PC-3 (cell line): ENCODE measurements at regions not wholly inside any gene's neighbourhood (a gene's known extent, or its start where the extent isn't known, plus 50 kb on each side); places are given as distances from the start of the nearest gene placed in this dataset.

Source experiments
- ATAC-seq: fragments of 200-7000 bp; cut with Tn5 transposase; 2 replicates; pipeline ENCODE4 v1.9.1; 2020; ENCODE audit warnings: mild to moderate bottlenecking, moderate library complexity
- BruUV-seq: library from RNA; stranded (reverse); fragments of 400-500 nt; replicated peaks from 2 replicates; lab custom pipeline; 2021; lab: Mats Ljungman, UMichigan
- CTCF ChIA-PET: fragments of 300-600 bp; sonication (Branson Sonifier 250); formaldehyde crosslinking; loops from one replicate; lab custom pipeline; 2022; ENCODE audit warnings: antibody characterized with exemption; lab: Charles Lee
- POLR2A ChIA-PET: fragments of 300-600 bp; sonication (Branson Sonifier 250); formaldehyde crosslinking; loops from one replicate; lab custom pipeline; 2022; ENCODE audit warnings: antibody characterized with exemption; ENCODE audit not compliant: unreplicated experiment; lab: Charles Lee
- DNase-seq: peaks from one replicate; pipeline ENCODE4 v3.0.0-alpha.2; 2015
- H2AFZ ChIP-seq: fragments of 300-600 bp; sonication (generic); 2 replicates; pipeline ENCODE4 v1.6.0; 2016; ENCODE audit warnings: antibody characterized with exemption, low read length
- H3F3A ChIP-seq: fragments of 300-600 bp; sonication (generic); one replicate; pipeline ENCODE4 v1.6.0; 2017; ENCODE audit warnings: antibody characterized with exemption, low read length, control low read depth, mild to moderate bottlenecking; ENCODE audit not compliant: unreplicated experiment
- H3K27ac ChIP-seq: fragments of 300-600 bp; sonication (generic); 2 replicates; pipeline ENCODE4 v1.5.1; 2016; ENCODE audit warnings: mild to moderate bottlenecking, low read length
- H3K27me3 ChIP-seq: fragments of 300-600 bp; sonication (generic); 2 replicates; pipeline ENCODE4 v1.6.1; 2016; ENCODE audit warnings: low read length, mixed read lengths
- H3K36me3 ChIP-seq: fragments of 300-600 bp; sonication (generic); 2 replicates; pipeline ENCODE4 v1.6.1; 2016; ENCODE audit warnings: low read depth, mixed run types, low read length, mixed read lengths
- H3K4me1 ChIP-seq: fragments of 300-600 bp; sonication (generic); 2 replicates; pipeline ENCODE4 v1.5.1; 2016; ENCODE audit warnings: low read length; ENCODE audit not compliant: insufficient read depth
- H3K4me2 ChIP-seq: fragments of 300-600 bp; sonication (generic); 2 replicates; pipeline ENCODE4 v1.6.0; 2016; ENCODE audit warnings: low read length
- H3K4me3 ChIP-seq: fragments of 300-600 bp; sonication (generic); 2 replicates; pipeline ENCODE4 v1.5.1; 2016; ENCODE audit warnings: mild to moderate bottlenecking, low read length, mixed read lengths
- H3K79me2 ChIP-seq: fragments of 300-600 bp; sonication (generic); 2 replicates; pipeline ENCODE4 v1.6.1; 2017; ENCODE audit warnings: low read length, mixed read lengths
- H3K9ac ChIP-seq: fragments of 300-600 bp; sonication (generic); 2 replicates; pipeline ENCODE4 v1.6.0; 2016; ENCODE audit warnings: mild to moderate bottlenecking, low read length
- H3K9me2 ChIP-seq: fragments of 300-600 bp; sonication (generic); replicated peaks from 2 replicates; pipeline ENCODE4 v1.6.1; 2016; ENCODE audit warnings: mixed run types, low read length, mixed read lengths
- H3K9me3 ChIP-seq: fragments of 300-600 bp; sonication (generic); 2 replicates; pipeline ENCODE4 v1.6.1; 2016; ENCODE audit warnings: low read length, mixed read lengths
- H4K20me1 ChIP-seq: fragments of 300-600 bp; sonication (generic); 2 replicates; pipeline ENCODE4 v1.6.1; 2016; ENCODE audit warnings: low read length, mixed read lengths
- EZH2 ChIP-seq: fragments of 300-600 bp; sonication (generic); IDR thresholded peaks from one replicate; pipeline ENCODE4 v1.6.1; 2017; ENCODE audit warnings: antibody characterized with exemption, mild to moderate bottlenecking, low read length; ENCODE audit not compliant: unreplicated experiment
- EZH2phosphoT487 ChIP-seq: fragments of 300-600 bp; sonication (generic); IDR thresholded peaks from 2 replicates; pipeline ENCODE4 v1.6.1; 2018; ENCODE audit warnings: mild to moderate bottlenecking, antibody characterized with exemption, low read length, borderline replicate concordance
- intact Hi-C: fragments of 100-400 bp; cut with micrococcal nuclease; formaldehyde crosslinking; loops from 2 replicates; pipeline ENCODE4 v1.9.0; 2023
- TF ChIP-seq, protein P1 (sequence below): fragments of 300-600 bp; sonication (generic); conservative IDR thresholded peaks from 2 replicates; pipeline ENCODE4 v1.5.1; 2017; ENCODE audit warnings: antibody characterized with exemption, low read depth, mild to moderate bottlenecking, low read length

- CTCF ChIA-PET: no interaction called here
- Histone ChIP-seq H3K9me3 (no peaks in the 10 kb centered on the region), H3K9ac (no peak overlapping the region), H3K4me3 (no peak overlapping the region), H2AFZ (no peak overlapping the region), H3K9me2 (0 out of 2 replicates have a peak, but pooled peaks cover 4% of the 10 kb centered on the region), H3K4me2 (no peak overlapping the region), H3F3A (no peaks in the 10 kb centered on the region), H3K36me3 (no peaks in the 10 kb centered on the region), H3K4me1 (no peaks in the 10 kb centered on the region), H4K20me1 (no peaks in the 10 kb centered on the region), H3K27me3 (peaks cover 24% of the 10 kb centered on the region; the same call in 1 of the 2 replicates), H3K27ac (no peak overlapping the region), H3K79me2 (no peaks in the 10 kb centered on the region)
- POLR2A ChIA-PET: no interaction called here
- BruUV-seq: no TSS peak
- ATAC-seq (no peak), DNase-seq (peak; percentile 38)
- TF ChIP-seq EZH2phosphoT487 (no peak), EZH2 (no peak)
- TF ChIP-seq, protein P1, sequence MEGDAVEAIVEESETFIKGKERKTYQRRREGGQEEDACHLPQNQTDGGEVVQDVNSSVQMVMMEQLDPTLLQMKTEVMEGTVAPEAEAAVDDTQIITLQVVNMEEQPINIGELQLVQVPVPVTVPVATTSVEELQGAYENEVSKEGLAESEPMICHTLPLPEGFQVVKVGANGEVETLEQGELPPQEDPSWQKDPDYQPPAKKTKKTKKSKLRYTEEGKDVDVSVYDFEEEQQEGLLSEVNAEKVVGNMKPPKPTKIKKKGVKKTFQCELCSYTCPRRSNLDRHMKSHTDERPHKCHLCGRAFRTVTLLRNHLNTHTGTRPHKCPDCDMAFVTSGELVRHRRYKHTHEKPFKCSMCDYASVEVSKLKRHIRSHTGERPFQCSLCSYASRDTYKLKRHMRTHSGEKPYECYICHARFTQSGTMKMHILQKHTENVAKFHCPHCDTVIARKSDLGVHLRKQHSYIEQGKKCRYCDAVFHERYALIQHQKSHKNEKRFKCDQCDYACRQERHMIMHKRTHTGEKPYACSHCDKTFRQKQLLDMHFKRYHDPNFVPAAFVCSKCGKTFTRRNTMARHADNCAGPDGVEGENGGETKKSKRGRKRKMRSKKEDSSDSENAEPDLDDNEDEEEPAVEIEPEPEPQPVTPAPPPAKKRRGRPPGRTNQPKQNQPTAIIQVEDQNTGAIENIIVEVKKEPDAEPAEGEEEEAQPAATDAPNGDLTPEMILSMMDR: peak; percentile 81
- intact Hi-C loops: no loop called here
Observed at GRCh38 chr14:58884442-58884841, 246.7 kb downstream of the DACT1 start.

DNA sequence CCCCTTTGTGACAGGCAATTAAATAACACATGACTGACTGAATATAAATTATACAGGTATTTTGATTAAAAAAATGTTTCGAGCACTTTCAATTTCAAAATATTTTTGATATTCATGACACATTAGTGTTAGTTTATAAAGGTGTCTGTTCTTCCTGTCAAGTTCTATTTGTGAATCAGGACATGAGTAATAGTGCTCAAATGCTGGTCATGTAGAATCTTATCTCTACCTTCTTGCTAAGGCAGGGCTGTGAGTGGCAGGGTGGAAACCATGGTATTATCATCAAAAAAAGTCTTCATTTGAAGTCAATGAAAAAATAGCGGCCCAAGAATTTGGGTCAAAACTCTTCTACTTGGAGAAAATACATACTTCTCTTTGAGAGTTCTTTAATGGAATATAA is 250.2 kb downstream of the DACT1 start:
- ChIA-PET CTCF (no interaction called here), POLR2A (no interaction called here)
- H3F3A ChIP-seq: no peaks in the 10 kb centered on the region
- H3K4me2 ChIP-seq: no peak overlapping the region
- no peaks in the 10 kb centered on the region for H3K79me2 ChIP-seq
- no TSS peak for BruUV-seq
- H3K27ac ChIP-seq: no peak overlapping the region
- H3K9ac ChIP-seq: no peak overlapping the region
- no peaks in the 10 kb centered on the region for H3K4me1 ChIP-seq
- H3K36me3 ChIP-seq: no peaks in the 10 kb centered on the region
- peaks cover 20% of the 10 kb centered on the region; the same call in 1 of the 2 replicates for H3K27me3 ChIP-seq
- peak; percentile 49 for DNase-seq
- H3K9me2 ChIP-seq: 0 out of 2 replicates have a peak, but pooled peaks cover 4% of the 10 kb centered on the region
- no peak overlapping the region for H3K4me3 ChIP-seq
- no peaks in the 10 kb centered on the region for H3K9me3 ChIP-seq
- no peak overlapping the region for H2AFZ ChIP-seq
- TF ChIP-seq, protein P1: no peak
- no peak for TF ChIP-seq EZH2
- TF ChIP-seq EZH2phosphoT487: no peak
- intact Hi-C loops: no loop called here
- H4K20me1 ChIP-seq: no peaks in the 10 kb centered on the region
- no peak for ATAC-seq

- Histone ChIP-seq H3K9me3 (peaks cover 9% of the 10 kb centered on the region; the same call in 1 of the 2 replicates), H2AFZ (no peak overlapping the region), H3K79me2 (no peaks in the 10 kb centered on the region), H3F3A (no peaks in the 10 kb centered on the region), H3K4me2 (peak overlapping the region; percentile 44), H3K27ac (peak overlapping the region; percentile 64), H3K4me1 (peaks cover 20% of the 10 kb centered on the region), H3K36me3 (peaks cover 5% of the 10 kb centered on the region; the same call in 1 of the 2 replicates), H3K9ac (peak overlapping the region; percentile 4; the same call in 1 of the 2 replicates), H4K20me1 (no peaks in the 10 kb centered on the region), H3K27me3 (no peaks in the 10 kb centered on the region), H3K9me2 (no peaks in the 10 kb centered on the region), H3K4me3 (peak overlapping the region; percentile 1)
- ATAC-seq (peak; percentile 96), DNase-seq (peak; percentile 98)
- intact Hi-C loops: no loop called here
- ChIA-PET POLR2A (interaction anchor here (0.7 kb wide), 1 partner anchor 58 kb away, joined by 3 read pairs; no protein-coding TSS in a partner anchor), CTCF (no interaction called here)
- TF ChIP-seq EZH2: no peak
- TF ChIP-seq, protein P1: no peak
- no peak for TF ChIP-seq EZH2phosphoT487
- no TSS peak for BruUV-seq
Observed at GRCh38 chr14:58898655-58899316, 261.0 kb downstream of the DACT1 start.
